Suprapubic skin (tissue), 4 donors: ENCODE measurements at regions not wholly inside any gene's neighbourhood (a gene's known extent, or its start where the extent isn't known, plus 50 kb on each side); places are given as distances from the start of the nearest gene placed in this dataset.

Experiments used
- EP300 ChIP-seq: sonication (generic); formaldehyde crosslinking; IDR thresholded peaks from one replicate; pipeline ENCODE4 v1.6.1; 2017; ENCODE audit warnings: antibody characterized with exemption
- POLR2A ChIP-seq, 2 donors: fragments of 450-650 bp; IDR thresholded peaks; one replicate each; pipeline ENCODE4 v1.6.1; 2017; ENCODE audit warnings: antibody characterized with exemption in 2 of 2, mild to moderate bottlenecking in 2 of 2, moderate library complexity in 2 of 2
- POLR2AphosphoS5 ChIP-seq, 3 donors: sonication (generic); formaldehyde crosslinking; IDR thresholded peaks; one replicate each; pipeline ENCODE4 v1.6.1; 2017; ENCODE audit warnings: antibody characterized with exemption in 3 of 3
- TF ChIP-seq, protein P1 (sequence below), 2 donors: fragments of 200-600 bp in 1 of 2; fragments of 450-650 bp in 1 of 2; sonication (generic) in 1 of 2; IDR thresholded peaks; one replicate each; pipeline ENCODE4 v1.5.1; 2016 to 2019; ENCODE audit warnings: antibody characterized with exemption in 2 of 2, mild to moderate bottlenecking in 1 of 2, moderate library complexity in 1 of 2

DNA sequence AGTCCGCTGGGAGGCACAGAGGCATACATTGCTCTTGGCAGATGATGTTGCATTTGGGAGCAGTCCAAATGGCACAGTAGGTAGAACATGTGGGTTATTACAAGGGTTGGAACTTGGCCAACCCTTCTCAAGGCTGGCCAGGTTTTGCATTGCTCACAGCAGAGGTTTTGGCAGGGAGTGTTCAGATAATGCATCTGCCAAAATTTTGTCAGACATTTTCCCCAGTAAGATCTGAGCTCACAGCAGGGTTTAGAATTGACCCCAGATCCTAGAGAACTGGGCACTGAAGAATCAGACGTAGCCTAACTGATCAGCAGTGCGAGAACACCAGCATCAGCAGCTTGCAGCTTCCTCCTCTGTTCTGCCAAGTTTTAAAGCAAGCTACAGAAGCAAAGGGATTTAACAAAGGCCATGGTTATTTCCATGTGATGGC lies 468.8 kb upstream of the KIF2B start:
- no peak for TF ChIP-seq POLR2AphosphoS5 (IDR thresholded peaks at IDR 0.05)
- TF ChIP-seq, protein P1, sequence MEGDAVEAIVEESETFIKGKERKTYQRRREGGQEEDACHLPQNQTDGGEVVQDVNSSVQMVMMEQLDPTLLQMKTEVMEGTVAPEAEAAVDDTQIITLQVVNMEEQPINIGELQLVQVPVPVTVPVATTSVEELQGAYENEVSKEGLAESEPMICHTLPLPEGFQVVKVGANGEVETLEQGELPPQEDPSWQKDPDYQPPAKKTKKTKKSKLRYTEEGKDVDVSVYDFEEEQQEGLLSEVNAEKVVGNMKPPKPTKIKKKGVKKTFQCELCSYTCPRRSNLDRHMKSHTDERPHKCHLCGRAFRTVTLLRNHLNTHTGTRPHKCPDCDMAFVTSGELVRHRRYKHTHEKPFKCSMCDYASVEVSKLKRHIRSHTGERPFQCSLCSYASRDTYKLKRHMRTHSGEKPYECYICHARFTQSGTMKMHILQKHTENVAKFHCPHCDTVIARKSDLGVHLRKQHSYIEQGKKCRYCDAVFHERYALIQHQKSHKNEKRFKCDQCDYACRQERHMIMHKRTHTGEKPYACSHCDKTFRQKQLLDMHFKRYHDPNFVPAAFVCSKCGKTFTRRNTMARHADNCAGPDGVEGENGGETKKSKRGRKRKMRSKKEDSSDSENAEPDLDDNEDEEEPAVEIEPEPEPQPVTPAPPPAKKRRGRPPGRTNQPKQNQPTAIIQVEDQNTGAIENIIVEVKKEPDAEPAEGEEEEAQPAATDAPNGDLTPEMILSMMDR (IDR thresholded peaks at IDR 0.05), result no peak
- TF ChIP-seq POLR2A (IDR thresholded peaks at IDR 0.05), result no peak
- no peak for TF ChIP-seq EP300
